HK-2 (cell line): ENCODE measurements at regions not wholly inside any gene's neighbourhood (a gene's known extent, or its start where the extent isn't known, plus 50 kb on each side); places are given as distances from the start of the nearest gene placed in this dataset.

Experiments used
- DNase-seq: peaks from one replicate; pipeline ENCODE4 v3.0.0-alpha.2; 2018; ENCODE audit not compliant: unreplicated experiment

GRCh38 chr2:138175066-138175465 lies 210.8 kb downstream of the HNMT start:
- no peak for DNase-seq

DNA sequence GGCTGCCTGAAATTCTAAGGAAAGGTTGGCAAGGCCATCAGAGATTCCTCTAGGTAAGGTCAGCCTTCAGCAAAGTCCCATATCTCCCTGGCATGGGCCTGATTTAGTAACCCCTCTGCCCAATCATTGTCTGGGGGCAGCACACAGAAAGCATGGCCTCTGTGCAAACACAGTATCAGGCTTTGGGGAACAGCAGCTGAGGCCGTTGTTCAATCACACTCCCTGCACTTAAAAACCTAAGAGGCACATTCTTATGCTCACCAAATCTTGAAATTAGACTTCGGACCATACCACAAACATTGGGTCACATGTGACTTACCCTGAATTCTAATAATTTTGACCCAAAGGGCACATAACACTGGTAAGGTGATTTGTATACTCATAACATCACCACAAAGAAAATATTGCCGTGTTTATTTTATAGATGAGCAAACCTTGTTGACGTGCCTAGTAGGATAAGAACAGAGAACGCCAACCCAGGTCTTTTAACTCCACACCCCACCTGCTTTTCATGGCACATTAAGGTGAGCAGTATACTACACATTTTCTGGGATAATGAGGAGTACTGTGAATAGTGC lies 212.7 kb downstream of the HNMT start:
- no peak for DNase-seq

DNA sequence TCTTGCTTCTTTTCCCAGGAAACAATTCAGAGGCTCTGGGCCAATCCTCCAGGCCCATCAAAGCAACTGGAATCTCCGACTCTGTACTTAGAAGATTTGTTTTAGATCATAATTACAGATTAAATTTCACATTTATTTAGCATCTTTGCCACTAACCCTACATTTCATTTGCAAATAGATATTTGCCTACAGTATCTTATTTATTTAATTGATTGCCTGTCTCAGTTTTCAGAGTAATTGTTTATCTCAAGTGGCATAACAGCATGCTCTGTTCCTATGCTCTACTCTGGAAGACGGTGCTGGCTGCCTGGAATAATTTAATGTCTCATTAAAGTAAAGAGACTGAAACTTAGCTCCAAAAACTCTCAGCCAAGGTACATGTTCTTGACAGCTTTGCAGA lies 213.4 kb downstream of the HNMT start:
- DNase-seq, result no peak

DNA sequence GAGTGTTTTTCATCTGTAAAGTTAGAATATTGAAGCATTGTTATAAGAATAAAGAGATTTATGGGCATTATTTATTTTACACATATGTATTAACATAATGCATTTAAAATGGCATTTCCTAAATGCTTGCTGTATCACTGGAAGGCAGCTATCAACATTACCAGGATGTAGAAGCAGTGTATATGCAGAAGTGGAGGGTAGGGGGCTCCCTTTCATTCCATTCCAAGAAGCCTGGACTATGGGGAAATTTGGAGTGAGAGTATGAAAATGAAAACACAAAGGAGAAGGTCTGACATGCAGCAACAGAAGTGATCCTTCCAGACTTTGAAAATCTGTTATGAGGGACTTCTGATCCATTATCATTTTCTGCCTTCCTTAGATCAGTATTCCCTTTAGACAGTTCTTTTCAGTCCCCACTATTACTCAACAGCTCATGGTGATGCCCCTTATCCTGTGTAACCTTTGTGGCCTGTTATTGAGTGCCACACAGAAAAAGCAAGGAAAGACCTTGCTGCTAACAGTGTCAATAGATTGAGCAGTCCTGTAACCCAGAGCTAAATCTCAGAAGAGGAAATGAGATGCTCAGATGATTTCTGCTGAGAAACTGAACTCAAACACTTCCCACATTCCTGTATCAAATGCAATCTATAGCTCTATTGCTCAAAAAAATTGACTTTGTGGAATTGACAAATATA lies 216.6 kb downstream of the HNMT start:
- DNase-seq, result no peak

GRCh38 chr2:138182250-138182936 lies 218.1 kb downstream of the HNMT start:
- no peak for DNase-seq

DNA sequence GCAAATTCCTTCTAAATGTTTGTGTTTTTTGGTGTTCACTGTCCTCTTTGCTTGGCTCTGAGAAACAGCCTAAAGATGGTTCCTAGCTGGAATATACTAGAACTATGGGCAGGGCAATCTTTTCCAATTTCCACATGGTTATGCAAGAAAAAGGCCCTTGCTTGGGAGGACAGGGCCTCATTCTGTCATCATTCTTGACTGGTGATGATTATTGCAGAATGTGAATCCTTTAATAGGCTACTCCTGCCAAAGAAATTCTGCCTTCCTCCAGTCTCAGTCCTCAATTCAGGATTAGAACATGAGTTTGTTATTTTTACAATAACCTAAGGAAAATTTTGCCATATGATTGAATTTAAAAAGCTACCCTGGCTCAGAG lies 218.7 kb downstream of the HNMT start:
- DNase-seq, result no peak

- DNase-seq, result no peak
Measured at GRCh38 chr2:138183705-138184104, 219.4 kb downstream of the HNMT start.

DNA sequence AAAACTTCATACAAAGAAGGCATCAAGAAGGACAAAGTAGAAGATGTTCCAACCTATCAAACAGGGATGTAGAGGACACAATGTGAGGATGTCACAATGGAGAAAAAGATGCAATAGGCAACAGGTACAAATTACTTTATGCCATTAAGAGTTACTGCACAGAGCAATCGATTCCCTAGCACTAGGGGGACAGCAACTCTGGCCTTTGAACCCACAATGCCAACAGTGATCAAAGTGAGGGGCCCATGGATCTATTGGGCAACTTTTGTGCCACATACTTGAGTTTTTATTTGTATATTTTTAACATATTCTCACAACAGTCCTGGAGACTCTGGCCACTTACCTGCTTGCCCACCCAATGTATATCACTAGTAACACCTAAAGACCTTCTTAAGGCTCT lies 220.2 kb downstream of the HNMT start:
- no peak for DNase-seq

DNA sequence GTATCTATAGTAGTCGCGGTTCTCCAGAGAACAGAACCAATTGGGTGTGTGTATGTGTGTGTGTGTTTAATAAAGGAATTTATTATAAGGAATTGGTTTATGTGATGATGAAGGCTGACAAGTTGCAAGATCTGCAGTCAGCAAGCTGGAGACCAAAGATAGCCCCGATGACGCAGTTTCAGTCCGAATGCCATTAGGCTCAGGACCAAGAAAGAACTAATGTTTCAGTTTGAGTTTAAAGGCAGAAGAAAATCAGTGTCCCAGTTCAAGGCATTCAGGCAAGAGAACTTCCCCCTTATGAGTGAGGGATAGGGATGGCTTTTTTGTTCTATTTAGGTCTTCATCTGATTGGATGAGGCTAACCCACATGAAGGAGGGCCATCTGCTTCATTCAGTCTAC lies 221.6 kb downstream of the HNMT start:
- DNase-seq, result no peak

- DNase-seq, result no peak
Measured at GRCh38 chr2:138187221-138187620, 222.9 kb downstream of the HNMT start.

DNA sequence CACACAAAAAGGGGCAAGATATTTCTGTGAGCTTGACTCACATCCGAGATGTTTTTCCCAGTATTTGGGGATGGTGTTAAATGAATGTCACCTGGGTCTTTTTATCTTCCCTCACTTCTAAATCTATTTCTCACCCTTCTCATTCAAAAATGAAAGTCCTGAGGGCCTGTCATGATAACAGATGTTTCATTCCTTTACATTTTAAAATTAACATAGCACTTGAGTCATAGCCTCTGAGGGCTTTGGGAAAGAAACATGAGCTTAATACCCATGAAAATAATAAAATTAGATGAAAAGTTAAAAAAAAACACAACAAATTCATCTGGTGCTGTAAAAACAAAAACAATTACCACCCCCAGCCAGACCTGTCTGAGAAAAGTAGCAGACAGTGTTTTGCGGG lies 226.7 kb downstream of the HNMT start:
- no peak for DNase-seq

- DNase-seq, result no peak
Measured at GRCh38 chr2:138193416-138194213, 229.3 kb downstream of the HNMT start.

DNA sequence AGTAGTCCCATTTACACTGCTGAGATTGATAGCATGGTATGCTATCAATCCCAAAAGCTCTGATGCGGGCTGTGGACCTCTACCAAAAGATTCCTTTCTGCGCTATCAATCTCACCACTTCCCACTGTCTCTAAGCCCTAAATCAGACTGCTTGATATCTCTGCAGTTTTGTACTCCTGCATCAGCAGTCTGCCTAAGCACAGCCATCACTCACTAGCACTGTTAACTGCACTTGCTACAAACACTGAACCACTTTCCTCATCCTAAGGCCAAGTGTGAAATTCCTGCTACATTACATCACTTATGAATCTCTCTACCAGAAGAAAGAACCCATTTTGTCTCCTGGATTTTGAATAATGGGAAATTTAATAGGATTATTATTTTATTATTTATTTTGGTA lies 237.0 kb downstream of the HNMT start:
- DNase-seq, result no peak

DNA sequence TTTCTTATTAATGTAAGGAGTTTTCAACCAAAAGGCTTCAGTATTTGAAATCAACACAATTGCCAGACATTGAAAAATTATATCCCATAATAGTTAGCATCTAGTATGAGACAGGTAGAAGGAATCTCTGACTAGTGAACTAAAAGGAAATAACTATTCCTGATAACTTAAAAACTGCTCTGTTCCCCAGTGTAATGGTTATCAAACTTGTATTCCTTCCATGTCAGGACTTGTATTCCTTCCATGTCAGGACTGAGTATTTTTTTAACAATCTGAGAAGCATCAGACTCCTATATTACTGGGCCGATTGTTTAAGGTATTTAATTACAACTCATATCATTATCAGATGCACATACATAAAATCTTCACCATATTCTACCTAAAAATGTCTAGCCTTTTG lies 238.5 kb downstream of the HNMT start:
- no peak for DNase-seq

GRCh38 chr2:138205281-138205680 lies 241.0 kb downstream of the HNMT start:
- no peak for DNase-seq

- DNase-seq, result no peak
Measured at GRCh38 chr2:138207074-138207930, 243.0 kb downstream of the HNMT start.

DNA sequence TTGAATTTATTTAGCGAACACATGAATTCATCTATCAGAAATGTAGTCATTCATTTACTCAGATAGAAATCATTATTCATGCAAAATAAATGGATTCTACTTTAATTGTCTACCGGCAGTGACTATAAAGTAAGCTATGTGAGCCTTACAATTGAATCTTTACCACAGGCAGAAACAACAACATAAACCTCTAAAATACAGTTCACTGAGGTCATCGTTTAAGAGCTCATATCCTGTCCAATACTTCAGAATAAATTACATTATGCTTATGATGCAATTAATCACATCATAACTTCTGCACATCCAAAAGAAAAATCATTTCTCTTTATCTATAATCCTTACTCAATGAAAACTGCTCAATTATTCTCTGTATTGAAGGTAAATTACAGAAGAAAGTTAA lies 244.7 kb downstream of the HNMT start:
- DNase-seq, result no peak

- no peak for DNase-seq
Measured at GRCh38 chr2:138210487-138210886, 246.2 kb downstream of the HNMT start.

GRCh38 chr2:138212434-138212833 lies 248.2 kb downstream of the HNMT start:
- no peak for DNase-seq

- DNase-seq, result no peak
Measured at GRCh38 chr2:138213084-138213483, 248.8 kb downstream of the HNMT start.

DNA sequence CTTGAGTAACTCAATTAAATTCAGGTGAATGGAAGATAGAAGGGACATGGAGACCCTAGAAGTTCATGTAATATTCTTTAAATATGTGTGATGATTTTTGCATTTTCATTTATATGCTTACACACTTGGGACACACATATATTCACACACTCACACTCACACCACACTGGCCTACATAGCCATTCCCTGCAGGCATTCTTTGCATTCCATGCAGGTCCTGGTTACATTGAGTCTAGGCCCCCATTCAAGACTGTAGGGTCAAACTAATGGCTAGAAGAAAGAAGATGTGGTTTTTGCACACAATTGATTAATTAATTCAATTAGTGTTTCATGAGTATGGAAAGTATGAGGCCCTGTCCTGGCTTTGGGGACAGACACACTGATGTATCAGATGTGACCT lies 249.4 kb downstream of the HNMT start:
- no peak for DNase-seq

DNA sequence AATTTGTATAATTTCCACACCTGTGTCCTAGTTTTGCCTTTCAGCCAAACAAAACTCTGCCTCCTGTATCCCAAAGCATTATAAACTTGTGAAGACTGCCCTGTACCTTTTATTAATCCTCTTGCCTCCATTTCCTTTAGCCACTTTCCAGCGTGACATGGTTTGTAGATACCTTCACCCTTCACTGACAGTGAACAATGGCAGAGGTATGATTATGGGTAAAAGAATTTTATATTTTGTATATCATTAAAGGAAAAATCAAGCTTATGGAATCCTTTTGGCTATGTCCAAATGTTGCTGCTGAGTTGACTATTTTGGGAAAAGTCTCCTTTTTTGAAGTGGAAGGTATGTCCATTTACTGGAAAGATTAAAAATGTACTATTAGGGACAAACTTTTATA lies 251.7 kb downstream of the HNMT start:
- no peak for DNase-seq
